H9 (cell line): ENCODE measurements at regions not wholly inside any gene's neighbourhood (a gene's known extent, or its start where the extent isn't known, plus 50 kb on each side); places are given as distances from the start of the nearest gene placed in this dataset.

Experiments used
- DNase-seq: peaks from one replicate; pipeline ENCODE4 v3.0.0-alpha.2; 2017
- H2AFZ ChIP-seq: one replicate; pipeline ENCODE4 v1.6.1; 2013; ENCODE audit warnings: mild to moderate bottlenecking, low read length, control low read depth, moderate library complexity
- H2AK5ac ChIP-seq: 2 replicates; pipeline ENCODE4 v1.6.1; 2013; ENCODE audit warnings: low read length, control low read depth, mixed read lengths; ENCODE audit not compliant: insufficient read length
- H2BK120ac ChIP-seq: one replicate; pipeline ENCODE4 v1.6.1; 2013; ENCODE audit warnings: low read depth, mild to moderate bottlenecking, low read length, control low read depth, inconsistent platforms; ENCODE audit not compliant: poor library complexity, severe bottlenecking
- H2BK12ac ChIP-seq: 2 replicates; pipeline ENCODE4 v1.6.1; 2013; ENCODE audit warnings: low read length, control low read depth, mixed read lengths, low read depth; ENCODE audit not compliant: insufficient read length
- H2BK15ac ChIP-seq: 2 replicates; pipeline ENCODE4 v1.6.1; 2013; ENCODE audit warnings: low read depth, low read length, control low read depth
- H2BK20ac ChIP-seq: one replicate; pipeline ENCODE4 v1.6.1; 2013; ENCODE audit warnings: low read depth, mild to moderate bottlenecking, low read length, control low read depth, inconsistent platforms; ENCODE audit not compliant: poor library complexity, severe bottlenecking
- H2BK5ac ChIP-seq: 2 replicates; pipeline ENCODE4 v1.6.1; 2013; ENCODE audit warnings: low read length, control low read depth, mixed read lengths; ENCODE audit not compliant: insufficient read length
- H3K14ac ChIP-seq: 2 replicates; pipeline ENCODE4 v1.6.1; 2013; ENCODE audit warnings: low read length, control low read depth; ENCODE audit not compliant: insufficient read depth
- H3K18ac ChIP-seq: 2 replicates; pipeline ENCODE4 v1.6.1; 2013; ENCODE audit warnings: low read depth, mild to moderate bottlenecking, mixed read lengths, low read length, control low read depth; ENCODE audit not compliant: insufficient read length
- H3K23ac ChIP-seq: 2 replicates; pipeline ENCODE4 v1.6.1; 2013; ENCODE audit warnings: low read length, control low read depth, mixed read lengths, low read depth; ENCODE audit not compliant: insufficient read length
- H3K23me2 ChIP-seq: 2 replicates; pipeline ENCODE4 v1.6.1; 2013; ENCODE audit warnings: low read depth, mild to moderate bottlenecking, mixed read lengths, low read length, control low read depth; ENCODE audit not compliant: insufficient read length, poor library complexity, severe bottlenecking
- H3K27ac ChIP-seq: 2 replicates; pipeline ENCODE4 v1.5.1; 2013; ENCODE audit warnings: low read length, control low read depth, mixed read lengths, low read depth; ENCODE audit not compliant: insufficient read length
- H3K27me3 ChIP-seq: 2 replicates; pipeline ENCODE4 v1.6.1; 2013; ENCODE audit warnings: low read length, control low read depth, inconsistent platforms; ENCODE audit not compliant: insufficient read depth
- H3K4ac ChIP-seq: 2 replicates; pipeline ENCODE4 v1.6.1; 2013; ENCODE audit warnings: low read depth, mild to moderate bottlenecking, control low read depth, inconsistent platforms, low read length, moderate library complexity
- H3K4me1 ChIP-seq: 2 replicates; pipeline ENCODE4 v1.6.1; 2013; ENCODE audit warnings: low read length, control low read depth, inconsistent platforms; ENCODE audit not compliant: insufficient read depth
- H3K4me2 ChIP-seq: 2 replicates; pipeline ENCODE4 v1.6.1; 2013; ENCODE audit warnings: low read length, control low read depth, mixed read lengths; ENCODE audit not compliant: insufficient read length, insufficient read depth
- H3K56ac ChIP-seq: 2 replicates; pipeline ENCODE4 v1.6.1; 2013; ENCODE audit warnings: low read depth, mild to moderate bottlenecking, mixed read lengths, low read length, control low read depth; ENCODE audit not compliant: insufficient read length
- H3K79me1 ChIP-seq: 2 replicates; pipeline ENCODE4 v1.6.1; 2013; ENCODE audit warnings: low read depth, mild to moderate bottlenecking, moderate library complexity, low read length, control low read depth, inconsistent platforms; ENCODE audit not compliant: insufficient read depth, poor library complexity, severe bottlenecking
- H3K79me2 ChIP-seq: 2 replicates; pipeline ENCODE4 v1.6.1; 2013; ENCODE audit warnings: low read length, control low read depth, inconsistent platforms; ENCODE audit not compliant: insufficient read depth
- H3K9ac ChIP-seq: 2 replicates; pipeline ENCODE4 v1.6.1; 2013; ENCODE audit warnings: low read length, control low read depth, mixed read lengths; ENCODE audit not compliant: insufficient read length; ENCODE audit errors: extremely low read depth
- H3K9me3 ChIP-seq: one replicate; pipeline ENCODE4 v1.6.1; 2013; ENCODE audit warnings: low read depth, low read length, inconsistent platforms; ENCODE audit not compliant: control insufficient read depth
- H3T11ph ChIP-seq: one replicate; pipeline ENCODE4 v1.6.1; 2013; ENCODE audit warnings: mild to moderate bottlenecking, low read length, control low read depth, inconsistent platforms
- H4K20me1 ChIP-seq: one replicate; pipeline ENCODE4 v1.6.1; 2013; ENCODE audit not compliant: control insufficient read depth, insufficient read length, insufficient read depth
- H4K5ac ChIP-seq: 2 replicates; pipeline ENCODE4 v1.6.1; 2013; ENCODE audit warnings: low read depth, mild to moderate bottlenecking, mixed read lengths, low read length, control low read depth; ENCODE audit not compliant: insufficient read length
- H4K8ac ChIP-seq: replicated peaks from 2 replicates; pipeline ENCODE4 v1.6.1; 2013; ENCODE audit warnings: low read length, control low read depth, mixed read lengths, low read depth; ENCODE audit not compliant: insufficient read length
- H4K91ac ChIP-seq: 2 replicates; pipeline ENCODE4 v1.6.1; 2013; ENCODE audit warnings: low read depth, mild to moderate bottlenecking, moderate library complexity, mixed read lengths, low read length, control low read depth; ENCODE audit not compliant: insufficient read length
- H3K27ac Mint-ChIP-seq, 3 experiments: 2 replicates in 2 of 3; 3 replicates in 1 of 3; pipeline ENCODE4 v1.8.0; 2020 to 2021; ENCODE audit warnings: mixed read lengths in 3 of 3, mild to moderate bottlenecking in 1 of 3, moderate library complexity in 1 of 3
- H3K27me3 Mint-ChIP-seq: 2 replicates; pipeline ENCODE4 v1.8.0; 2021; ENCODE audit warnings: low read depth, mild to moderate bottlenecking, moderate library complexity, mixed read lengths
- H3K36me3 Mint-ChIP-seq, 3 experiments: 2 replicates in 2 of 3; 3 replicates in 1 of 3; pipeline ENCODE4 v1.8.0; 2020 to 2021; ENCODE audit warnings: low read depth in 3 of 3, mixed read lengths in 3 of 3; ENCODE audit not compliant: insufficient read depth in 1 of 3
- H3K4me1 Mint-ChIP-seq, 2 experiments: 2 replicates each; pipeline ENCODE4 v1.8.0; 2020; ENCODE audit warnings: mixed read lengths in 2 of 2
- H3K4me3 Mint-ChIP-seq, 2 experiments: 2 replicates in 1 of 2; 3 replicates in 1 of 2; pipeline ENCODE4 v1.8.0; 2020 to 2021; ENCODE audit warnings: mild to moderate bottlenecking in 2 of 2, mixed read lengths in 2 of 2, moderate library complexity in 1 of 2
- H3K9me3 Mint-ChIP-seq, 2 experiments: 2 replicates in 1 of 2; 3 replicates in 1 of 2; pipeline ENCODE4 v1.8.0; 2020; ENCODE audit warnings: mild to moderate bottlenecking in 2 of 2, mixed read lengths in 2 of 2, moderate library complexity in 1 of 2
- CTCF ChIP-seq: fragments of 200-600 bp; sonication (generic); conservative IDR thresholded peaks from 3 replicates; pipeline ENCODE4 v1.8.0; 2021; ENCODE audit warnings: antibody characterized with exemption, mild to moderate bottlenecking

GRCh38 chr12:91894911-91895310, 250.7 kb downstream of the BTG1 start:
- Histone ChIP-seq H2BK20ac (no peak overlapping the region), H3T11ph (no peak overlapping the region), H2BK15ac (no peak overlapping the region), H3K4me1 (no peaks in the 10 kb centered on the region), H3K4me2 (no peak overlapping the region), H3K14ac (no peak overlapping the region), H3K23me2 (no peaks in the 10 kb centered on the region), H2BK120ac (no peak overlapping the region), H3K23ac (no peak overlapping the region), H3K79me1 (no peaks in the 10 kb centered on the region), H4K5ac (no peak overlapping the region), H4K8ac (no peak overlapping the region), H2AK5ac (no peak overlapping the region), H3K27me3 (no peaks in the 10 kb centered on the region), H3K79me2 (no peaks in the 10 kb centered on the region), H3K4ac (no peak overlapping the region), H2BK12ac (no peak overlapping the region), H4K91ac (no peak overlapping the region), H3K18ac (no peak overlapping the region), H2AFZ (no peak overlapping the region), H3K9ac (no peak overlapping the region), H3K56ac (no peak overlapping the region), H3K9me3 (no peaks in the 10 kb centered on the region), H2BK5ac (no peak overlapping the region), H4K20me1 (no peaks in the 10 kb centered on the region), H3K27ac (no peak overlapping the region)
- Mint-ChIP-seq H3K4me1 (peaks cover 4 to 5% of the 10 kb centered on the region in 2 experiments; a peak in 3 of 4 replicates), H3K9me3 (peaks cover 0 to under 1% of the 10 kb centered on the region in 2 experiments; a peak in 1 of 5 replicates), H3K4me3 (no peak overlapping the region), H3K27ac (no peak overlapping the region), H3K27me3 (no peaks in the 10 kb centered on the region; the same call in 1 of the 2 replicates), H3K36me3 (peaks cover 0 to under 1% (median 0%) of the 10 kb centered on the region in 3 experiments; a peak in 1 of 7 replicates)
- TF ChIP-seq CTCF: no peak
- DNase-seq: no peak
